ENCODE measurements at regions not wholly inside any gene's neighbourhood (a gene's known extent, or its start where the extent isn't known, plus 50 kb on each side); places are given as distances from the start of the nearest gene placed in this dataset.

DNA sequence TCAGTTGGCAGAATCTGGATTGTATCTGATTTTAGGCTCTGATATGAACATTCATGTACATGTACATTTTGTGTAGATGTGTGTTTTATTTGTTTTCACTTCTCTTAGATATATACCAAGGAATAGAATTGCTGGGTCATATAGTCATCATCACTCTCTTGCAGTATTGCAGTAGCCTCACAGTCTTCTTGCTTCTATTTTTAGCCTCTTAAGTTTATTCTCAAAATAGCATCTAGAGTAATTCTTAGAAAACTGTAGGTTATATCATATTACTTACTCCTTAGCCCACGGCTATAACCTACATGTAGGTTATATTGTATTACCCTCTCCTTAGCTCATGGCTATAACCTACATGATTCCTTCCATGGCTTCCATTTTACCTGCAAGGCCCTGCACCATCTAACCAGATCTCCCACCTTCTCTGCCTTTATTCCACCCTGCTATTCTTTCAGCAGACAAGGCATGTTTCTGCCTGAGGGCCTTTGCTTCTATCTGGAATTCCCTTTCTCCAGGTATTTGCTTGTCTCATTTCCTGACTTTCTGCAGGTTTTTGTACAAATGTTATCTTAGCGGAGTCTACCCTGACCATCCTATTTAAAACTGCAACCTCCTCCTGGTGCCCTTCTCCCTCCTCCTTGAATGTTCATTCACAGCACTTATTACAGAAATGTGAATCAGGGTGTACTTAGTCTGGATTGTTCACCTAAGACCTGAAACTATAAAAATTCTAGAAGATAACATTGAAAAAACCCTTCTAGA is 109.0 kb upstream of the ETV3 start:
- intact Hi-C loops (cut with DNase I; ENCODE audit: low total_unique reads) = no loop called here
- TF ChIP-seq POLR2A (IDR thresholded peaks at IDR 0.05) (no peak), POLR2AphosphoS5 (IDR thresholded peaks at IDR 0.05) (no peak)
- H3K4me3 ChIP-seq = no peak overlapping the region
- no peak for DNase-seq
- H3K4me1 ChIP-seq = no peaks in the 10 kb centered on the region
- H3K27me3 ChIP-seq (replicated peaks in 1 of 7) = peaks cover 0 to 60% (median 0%) of the 10 kb centered on the region in 7 donors
- H3K36me3 ChIP-seq = no peaks in the 10 kb centered on the region
- no peak overlapping the region for H3K27ac ChIP-seq
- H3K9me3 ChIP-seq = no peaks in the 10 kb centered on the region
- 88 to 94% (median 92%) methylated on average over 2 of the region's 2 CpGs for WGBS, 5 donors

DNA sequence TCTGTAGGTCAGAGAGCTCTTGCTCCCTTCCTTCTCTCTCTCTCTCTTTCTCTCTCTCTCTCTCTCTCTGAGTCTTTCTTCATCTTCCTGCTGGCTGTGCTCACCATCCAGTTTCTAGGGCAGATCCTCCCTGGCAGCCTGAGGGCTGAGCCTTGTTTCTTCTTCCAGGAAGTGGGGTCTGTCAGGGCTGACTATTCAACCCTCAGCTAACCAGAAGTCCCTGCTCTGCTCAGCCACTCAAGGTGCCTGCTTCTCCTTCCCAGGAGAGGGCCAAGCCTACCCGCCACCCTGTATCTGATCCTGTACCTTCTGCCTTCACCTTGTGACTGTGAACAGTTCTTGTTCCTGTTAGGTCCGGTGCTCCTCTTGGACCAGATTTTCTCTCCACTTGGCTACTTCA is 107.6 kb upstream of the ETV3 start:
- DNase-seq = no peak
- no peaks in the 10 kb centered on the region for H3K4me1 ChIP-seq
- 63 to 96% (median 90%) methylated on average over 2 of the region's 2 CpGs for WGBS, 5 donors
- H3K36me3 ChIP-seq = no peaks in the 10 kb centered on the region
- no peaks in the 10 kb centered on the region for H3K9me3 ChIP-seq
- H3K4me3 ChIP-seq = no peak overlapping the region
- peaks cover 0 to 51% (median 0%) of the 10 kb centered on the region in 7 donors for H3K27me3 ChIP-seq (replicated peaks in 1 of 7)
- TF ChIP-seq, protein P1, sequence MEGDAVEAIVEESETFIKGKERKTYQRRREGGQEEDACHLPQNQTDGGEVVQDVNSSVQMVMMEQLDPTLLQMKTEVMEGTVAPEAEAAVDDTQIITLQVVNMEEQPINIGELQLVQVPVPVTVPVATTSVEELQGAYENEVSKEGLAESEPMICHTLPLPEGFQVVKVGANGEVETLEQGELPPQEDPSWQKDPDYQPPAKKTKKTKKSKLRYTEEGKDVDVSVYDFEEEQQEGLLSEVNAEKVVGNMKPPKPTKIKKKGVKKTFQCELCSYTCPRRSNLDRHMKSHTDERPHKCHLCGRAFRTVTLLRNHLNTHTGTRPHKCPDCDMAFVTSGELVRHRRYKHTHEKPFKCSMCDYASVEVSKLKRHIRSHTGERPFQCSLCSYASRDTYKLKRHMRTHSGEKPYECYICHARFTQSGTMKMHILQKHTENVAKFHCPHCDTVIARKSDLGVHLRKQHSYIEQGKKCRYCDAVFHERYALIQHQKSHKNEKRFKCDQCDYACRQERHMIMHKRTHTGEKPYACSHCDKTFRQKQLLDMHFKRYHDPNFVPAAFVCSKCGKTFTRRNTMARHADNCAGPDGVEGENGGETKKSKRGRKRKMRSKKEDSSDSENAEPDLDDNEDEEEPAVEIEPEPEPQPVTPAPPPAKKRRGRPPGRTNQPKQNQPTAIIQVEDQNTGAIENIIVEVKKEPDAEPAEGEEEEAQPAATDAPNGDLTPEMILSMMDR (IDR thresholded peaks at IDR 0.05 in 8 of 11, conservative IDR thresholded peaks at IDR 0.05 in 3 of 11) = no peak
- TF ChIP-seq POLR2A (IDR thresholded peaks at IDR 0.05) = no peak
- TF ChIP-seq POLR2AphosphoS5 (IDR thresholded peaks at IDR 0.05) = no peak
- intact Hi-C loops (cut with DNase I; ENCODE audit: low total_unique reads) = no loop called here
- H3K27ac ChIP-seq = no peak overlapping the region

DNA sequence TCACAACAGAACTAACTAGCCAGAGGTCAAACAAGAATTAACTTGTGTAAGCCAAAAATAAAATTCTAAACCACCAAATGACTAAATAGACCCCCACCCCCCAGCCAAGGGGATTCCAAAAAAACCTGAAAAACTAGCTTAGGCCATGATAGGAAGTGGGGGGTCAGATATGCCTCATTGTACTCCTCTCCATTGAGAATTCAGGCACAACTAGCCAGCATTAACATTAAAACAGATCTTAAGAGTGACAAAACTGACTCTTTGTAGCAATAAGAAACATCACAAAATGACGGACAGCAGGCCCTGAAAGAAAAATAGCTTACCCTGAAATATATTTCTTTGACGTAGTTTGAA is 103.0 kb upstream of the ETV3 start:
- WGBS, 5 donors = 86 to 92% (median 91%) methylated on average over 2 of the region's 2 CpGs
- H3K9me3 ChIP-seq = no peaks in the 10 kb centered on the region
- H3K4me3 ChIP-seq = no peak overlapping the region
- no peaks in the 10 kb centered on the region for H3K36me3 ChIP-seq
- TF ChIP-seq POLR2AphosphoS5 (IDR thresholded peaks at IDR 0.05) (no peak), POLR2A (IDR thresholded peaks at IDR 0.05) (no peak)
- TF ChIP-seq, protein P1 (IDR thresholded peaks at IDR 0.05 in 8 of 11, conservative IDR thresholded peaks at IDR 0.05 in 3 of 11) = no peak
- H3K27ac ChIP-seq = no peak overlapping the region
- DNase-seq = no peak
- intact Hi-C loops (cut with DNase I; ENCODE audit: low total_unique reads) = no loop called here
- H3K27me3 ChIP-seq (replicated peaks in 1 of 7) = peaks cover 0 to 32% (median 0%) of the 10 kb centered on the region in 7 donors
- no peaks in the 10 kb centered on the region for H3K4me1 ChIP-seq

DNA sequence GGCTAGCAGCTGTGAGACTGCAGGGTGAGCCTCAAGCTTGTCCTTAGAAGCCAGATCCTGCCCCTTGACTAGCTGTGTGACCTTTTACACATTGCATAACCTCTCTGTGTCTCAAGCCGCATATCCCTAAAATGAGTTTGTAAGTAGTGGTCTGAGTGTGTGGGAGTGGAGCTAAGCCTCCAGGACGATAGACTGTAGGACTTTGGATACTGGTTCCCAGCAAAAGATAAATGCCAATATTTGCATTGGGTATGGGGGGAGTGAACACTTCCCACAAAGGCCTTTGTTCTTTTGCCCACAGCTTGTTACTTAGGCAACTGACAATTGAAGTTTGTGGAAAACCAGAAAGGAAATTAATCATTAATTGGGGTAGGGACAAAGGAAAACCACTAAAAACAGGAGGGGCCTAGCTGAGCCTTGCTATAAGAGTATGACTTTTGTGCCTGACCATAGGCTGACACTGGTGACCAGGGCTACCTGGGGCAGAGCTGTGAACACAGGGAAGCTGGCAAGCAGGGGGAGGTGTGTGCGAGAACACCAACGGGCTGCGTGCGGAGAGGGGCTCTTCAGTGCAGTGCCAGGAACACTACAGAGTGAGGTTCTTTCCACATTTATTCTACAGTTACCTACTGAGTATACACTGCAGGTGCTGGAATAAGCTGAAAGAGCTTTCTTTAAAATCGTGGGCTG is 102.4 kb upstream of the ETV3 start:
- TF ChIP-seq POLR2AphosphoS5 (IDR thresholded peaks at IDR 0.05) = no peak
- no peak for TF ChIP-seq POLR2A (IDR thresholded peaks at IDR 0.05)
- TF ChIP-seq, protein P1 (IDR thresholded peaks at IDR 0.05 in 8 of 11, conservative IDR thresholded peaks at IDR 0.05 in 3 of 11) = no peak
- H3K27me3 ChIP-seq (replicated peaks in 1 of 7) = peaks cover 0 to 27% (median 0%) of the 10 kb centered on the region in 7 donors
- H3K27ac ChIP-seq = no peak overlapping the region
- 60 to 77% (median 70%) methylated on average over 7 of the region's 7 CpGs for WGBS, 5 donors
- no peaks in the 10 kb centered on the region for H3K36me3 ChIP-seq
- no peak for DNase-seq
- no peaks in the 10 kb centered on the region for H3K9me3 ChIP-seq
- intact Hi-C loops (cut with DNase I; ENCODE audit: low total_unique reads) = no loop called here
- H3K4me3 ChIP-seq = no peak overlapping the region
- H3K4me1 ChIP-seq = no peaks in the 10 kb centered on the region

Data from spleen (tissue), 11 donors.